Vagina (tissue), 2 donors: ENCODE measurements at regions not wholly inside any gene's neighbourhood (a gene's known extent, or its start where the extent isn't known, plus 50 kb on each side); places are given as distances from the start of the nearest gene placed in this dataset.

Source experiments
- POLR2A ChIP-seq, 2 donors: fragments of 450-650 bp; IDR thresholded peaks; one replicate each; pipeline ENCODE4 v1.6.1; 2017; ENCODE audit warnings: antibody characterized with exemption in 2 of 2, mild to moderate bottlenecking in 2 of 2, moderate library complexity in 2 of 2
- TF ChIP-seq, protein P1 (sequence below), 3 experiments: fragments of 450-650 bp in 2 of 3; fragments of 200-600 bp in 1 of 3; sonication (generic) in 1 of 3; IDR thresholded peaks; one replicate each; pipeline ENCODE4 v1.5.1; 2017 to 2019; ENCODE audit warnings: antibody characterized with exemption in 3 of 3, mild to moderate bottlenecking in 2 of 3, moderate library complexity in 2 of 3

- TF ChIP-seq, protein P1, sequence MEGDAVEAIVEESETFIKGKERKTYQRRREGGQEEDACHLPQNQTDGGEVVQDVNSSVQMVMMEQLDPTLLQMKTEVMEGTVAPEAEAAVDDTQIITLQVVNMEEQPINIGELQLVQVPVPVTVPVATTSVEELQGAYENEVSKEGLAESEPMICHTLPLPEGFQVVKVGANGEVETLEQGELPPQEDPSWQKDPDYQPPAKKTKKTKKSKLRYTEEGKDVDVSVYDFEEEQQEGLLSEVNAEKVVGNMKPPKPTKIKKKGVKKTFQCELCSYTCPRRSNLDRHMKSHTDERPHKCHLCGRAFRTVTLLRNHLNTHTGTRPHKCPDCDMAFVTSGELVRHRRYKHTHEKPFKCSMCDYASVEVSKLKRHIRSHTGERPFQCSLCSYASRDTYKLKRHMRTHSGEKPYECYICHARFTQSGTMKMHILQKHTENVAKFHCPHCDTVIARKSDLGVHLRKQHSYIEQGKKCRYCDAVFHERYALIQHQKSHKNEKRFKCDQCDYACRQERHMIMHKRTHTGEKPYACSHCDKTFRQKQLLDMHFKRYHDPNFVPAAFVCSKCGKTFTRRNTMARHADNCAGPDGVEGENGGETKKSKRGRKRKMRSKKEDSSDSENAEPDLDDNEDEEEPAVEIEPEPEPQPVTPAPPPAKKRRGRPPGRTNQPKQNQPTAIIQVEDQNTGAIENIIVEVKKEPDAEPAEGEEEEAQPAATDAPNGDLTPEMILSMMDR (IDR thresholded peaks at IDR 0.05): no peak
- TF ChIP-seq POLR2A (IDR thresholded peaks at IDR 0.05): no peak
Measured at GRCh38 chr6:119965008-119965407, 615.4 kb upstream of the MAN1A1 start.
